Dermis blood vessel endothelial cell (primary cell): ENCODE measurements at regions not wholly inside any gene's neighbourhood (a gene's known extent, or its start where the extent isn't known, plus 50 kb on each side); places are given as distances from the start of the nearest gene placed in this dataset.

Source experiments
- DNase-seq: peaks from one replicate; pipeline ENCODE4 v3.0.0; 2010

GRCh38 chr2:219961947-219962498 is 334.6 kb downstream of the SLC4A3 start:
- no peak for DNase-seq

GRCh38 chr2:219962801-219963200 is 335.4 kb downstream of the SLC4A3 start:
- no peak for DNase-seq

- no peak for DNase-seq
Measured at GRCh38 chr2:219965287-219966194, 338.1 kb downstream of the SLC4A3 start.

GRCh38 chr2:219967247-219968245 is 340.1 kb downstream of the SLC4A3 start:
- no peak for DNase-seq

- DNase-seq: no peak
Measured at GRCh38 chr2:219968685-219969345, 341.4 kb downstream of the SLC4A3 start.

- no peak for DNase-seq
Measured at GRCh38 chr2:219969508-219969907, 342.1 kb downstream of the SLC4A3 start.

- DNase-seq: no peak
Measured at GRCh38 chr2:219973136-219973535, 345.7 kb downstream of the SLC4A3 start.

GRCh38 chr2:219976871-219977270 is 349.4 kb downstream of the SLC4A3 start:
- no peak for DNase-seq

- DNase-seq: no peak
Measured at GRCh38 chr2:219980638-219981037, 353.2 kb downstream of the SLC4A3 start.

- DNase-seq: no peak
Measured at GRCh38 chr2:219983836-219984235, 356.4 kb downstream of the SLC4A3 start.

GRCh38 chr2:219985017-219985416 is 357.6 kb downstream of the SLC4A3 start:
- DNase-seq: no peak

- DNase-seq: no peak
Measured at GRCh38 chr2:219987830-219988229, 360.4 kb downstream of the SLC4A3 start.

- no peak for DNase-seq
Measured at GRCh38 chr2:219989744-219990143, 362.3 kb downstream of the SLC4A3 start.

GRCh38 chr2:219991116-219991515 is 363.7 kb downstream of the SLC4A3 start:
- DNase-seq: no peak

- no peak for DNase-seq
Measured at GRCh38 chr2:219995399-219995798, 368.0 kb downstream of the SLC4A3 start.

GRCh38 chr2:219995991-219996765 is 368.7 kb downstream of the SLC4A3 start:
- no peak for DNase-seq

GRCh38 chr2:219997341-219997851 is 370.0 kb downstream of the SLC4A3 start:
- no peak for DNase-seq

- DNase-seq: no peak
Measured at GRCh38 chr2:219998107-219998506, 370.7 kb downstream of the SLC4A3 start.

GRCh38 chr2:219998714-219999227 is 371.3 kb downstream of the SLC4A3 start:
- DNase-seq: no peak

GRCh38 chr2:220000080-220000479 is 372.6 kb downstream of the SLC4A3 start:
- DNase-seq: no peak

GRCh38 chr2:220000586-220000985 is 373.2 kb downstream of the SLC4A3 start:
- DNase-seq: no peak
